IPS-18a (cell line): ENCODE measurements at regions not wholly inside any gene's neighbourhood (a gene's known extent, or its start where the extent isn't known, plus 50 kb on each side); places are given as distances from the start of the nearest gene placed in this dataset.
"Not testable (repeated sequence)": the region's sequence is repeated elsewhere in the genome, so short reads cannot be mapped to it uniquely, and the experiment has no call there.

Experiments
- H3K27ac ChIP-seq: one replicate; pipeline ENCODE4 v1.5.1; 2013; ENCODE audit warnings: low read length
- H3K27me3 ChIP-seq: one replicate; pipeline ENCODE4 v1.6.1; 2013; ENCODE audit warnings: mild to moderate bottlenecking, low read length; ENCODE audit not compliant: control insufficient read depth, insufficient read depth
- H3K36me3 ChIP-seq: one replicate; pipeline ENCODE4 v1.6.1; 2013; ENCODE audit warnings: low read depth, low read length; ENCODE audit not compliant: control insufficient read depth
- H3K4me1 ChIP-seq: one replicate; pipeline ENCODE4 v1.6.1; 2013; ENCODE audit warnings: low read depth, low read length; ENCODE audit not compliant: control insufficient read depth
- H3K4me3 ChIP-seq: one replicate; pipeline ENCODE4 v1.5.1; 2013; ENCODE audit warnings: low read length
- H3K9ac ChIP-seq: one replicate; pipeline ENCODE4 v1.6.1; 2013; ENCODE audit warnings: mild to moderate bottlenecking, low read length, moderate library complexity
- H3K9me3 ChIP-seq: one replicate; pipeline ENCODE4 v1.6.1; 2013; ENCODE audit warnings: low read depth, low read length; ENCODE audit not compliant: control insufficient read depth

DNA sequence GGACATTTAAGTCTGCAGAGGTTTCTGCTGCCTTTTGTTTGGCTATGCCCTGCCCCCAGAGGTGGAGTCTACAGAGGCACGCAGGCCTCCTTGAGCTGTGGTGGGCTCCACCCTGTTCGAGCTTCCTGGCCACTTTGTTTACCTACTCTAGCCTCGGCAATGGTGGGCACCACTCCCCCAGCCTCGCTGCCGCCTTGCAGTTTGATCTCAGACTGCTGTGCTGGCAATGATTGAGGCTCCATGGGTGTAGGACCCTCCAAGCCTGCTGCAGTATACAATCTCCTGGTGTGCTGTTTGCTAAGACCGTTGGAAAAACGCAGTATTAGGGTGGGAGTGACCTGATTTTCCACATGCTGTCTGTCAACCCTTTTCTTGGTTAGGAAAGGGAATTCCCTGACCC, 360.1 kb upstream of the CHORDC1 start:
- H3K9me3 ChIP-seq, result not testable (repeated sequence)

DNA sequence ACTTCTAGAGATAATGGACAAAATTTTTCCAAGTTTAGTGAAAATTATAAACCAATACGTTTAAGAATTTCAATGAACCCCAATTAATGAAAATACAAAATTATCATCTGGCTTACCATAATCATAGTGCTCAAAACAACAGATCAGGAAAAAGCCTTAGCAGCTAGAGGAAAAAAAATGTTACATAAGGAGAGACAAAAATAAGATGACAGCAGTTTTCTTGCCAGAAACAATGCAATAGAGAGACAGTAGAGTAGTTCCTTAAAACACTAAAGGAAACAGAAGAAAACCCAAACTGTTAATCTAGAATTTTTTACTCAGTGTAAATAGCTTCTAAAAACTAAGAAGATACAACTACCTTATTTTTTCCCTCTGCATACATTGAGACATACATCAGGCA, 341.7 kb upstream of the CHORDC1 start:
- Histone ChIP-seq H3K9ac (no peak overlapping the region), H3K9me3 (no peaks in the 10 kb centered on the region), H3K27ac (no peak overlapping the region), H3K4me3 (no peak overlapping the region), H3K36me3 (no peaks in the 10 kb centered on the region), H3K27me3 (no peaks in the 10 kb centered on the region), H3K4me1 (no peaks in the 10 kb centered on the region)

More for the DNA sequence above, 360.1 kb upstream of the CHORDC1 start:
- not testable (repeated sequence) for H3K9ac ChIP-seq, H3K27ac ChIP-seq, H3K27me3 ChIP-seq, H3K4me1 ChIP-seq, H3K36me3 ChIP-seq, H3K4me3 ChIP-seq

DNA sequence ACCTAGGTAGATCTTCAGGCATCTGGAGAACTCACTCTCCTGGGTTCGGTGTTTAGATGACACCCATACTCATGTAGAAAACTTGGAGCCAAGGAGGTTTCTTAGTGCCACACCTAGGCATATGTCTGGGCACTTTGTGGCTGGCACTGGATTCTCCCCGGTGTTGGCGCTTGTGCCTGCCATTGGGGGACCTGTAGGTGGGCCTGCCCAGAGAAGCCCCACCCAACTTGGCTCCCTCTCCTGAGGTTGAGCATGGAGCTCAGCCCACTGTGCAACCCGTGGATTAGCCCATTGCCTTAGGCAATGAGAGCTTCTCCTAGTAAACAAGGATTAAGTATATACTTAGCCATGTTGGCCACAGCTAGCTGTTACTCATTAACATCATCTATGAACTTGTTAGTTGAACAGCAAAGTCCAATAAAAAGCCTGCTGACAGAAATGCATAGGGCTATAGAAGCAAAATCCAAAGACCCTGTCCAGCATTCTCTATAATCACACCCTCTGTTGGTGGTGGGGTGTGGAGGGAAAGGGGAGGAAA, 335.5 kb upstream of the CHORDC1 start:
- H3K4me3 ChIP-seq, result no peak overlapping the region
- H3K4me1 ChIP-seq, result no peaks in the 10 kb centered on the region
- no peaks in the 10 kb centered on the region for H3K36me3 ChIP-seq
- no peaks in the 10 kb centered on the region for H3K27me3 ChIP-seq
- no peaks in the 10 kb centered on the region for H3K9me3 ChIP-seq
- no peak overlapping the region for H3K27ac ChIP-seq
- H3K9ac ChIP-seq, result no peak overlapping the region

DNA sequence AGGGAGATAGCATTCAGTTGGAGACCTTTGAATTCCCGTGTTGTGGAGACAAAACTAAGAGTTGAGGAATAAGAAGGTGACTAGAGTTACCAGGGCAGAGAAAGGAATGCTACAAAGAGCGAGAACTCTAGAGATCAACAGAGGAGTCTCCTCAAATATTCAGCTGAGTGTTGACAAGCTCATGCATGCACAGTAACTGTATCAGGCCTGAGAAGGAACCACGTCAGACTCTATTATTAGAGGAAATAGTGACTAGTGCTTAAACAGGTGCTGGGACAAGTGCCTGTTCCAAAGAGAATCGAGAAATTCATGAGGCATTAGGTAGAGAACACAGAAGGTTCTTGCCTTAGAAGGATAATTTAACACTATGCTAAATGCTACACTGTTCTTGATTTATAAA, 333.8 kb upstream of the CHORDC1 start:
- Histone ChIP-seq H3K36me3 (no peaks in the 10 kb centered on the region), H3K27ac (no peak overlapping the region), H3K4me1 (no peaks in the 10 kb centered on the region), H3K9ac (no peak overlapping the region), H3K27me3 (no peaks in the 10 kb centered on the region), H3K4me3 (no peak overlapping the region), H3K9me3 (no peaks in the 10 kb centered on the region)

DNA sequence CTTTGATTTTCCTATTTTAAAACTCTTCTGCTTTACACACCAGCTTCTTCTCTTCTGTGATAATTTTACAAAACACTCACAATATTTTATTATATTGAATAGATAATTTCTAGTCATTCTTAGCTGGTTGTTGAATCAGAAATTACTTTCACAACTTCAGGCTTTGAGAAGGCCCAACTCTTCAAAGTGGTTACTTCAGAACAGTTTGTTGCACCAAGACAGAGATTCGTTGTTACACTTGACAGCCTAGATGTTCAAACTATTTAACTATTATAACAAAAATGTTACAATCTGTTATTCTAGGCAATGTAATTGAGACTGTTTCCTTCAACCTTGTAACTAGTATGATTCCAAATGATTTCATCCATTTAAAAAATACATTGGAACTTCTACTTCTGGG, 333.2 kb upstream of the CHORDC1 start:
- H3K9ac ChIP-seq, result no peak overlapping the region
- H3K27ac ChIP-seq, result no peak overlapping the region
- H3K27me3 ChIP-seq, result no peaks in the 10 kb centered on the region
- no peak overlapping the region for H3K4me3 ChIP-seq
- no peaks in the 10 kb centered on the region for H3K9me3 ChIP-seq
- H3K36me3 ChIP-seq, result no peaks in the 10 kb centered on the region
- no peaks in the 10 kb centered on the region for H3K4me1 ChIP-seq

DNA sequence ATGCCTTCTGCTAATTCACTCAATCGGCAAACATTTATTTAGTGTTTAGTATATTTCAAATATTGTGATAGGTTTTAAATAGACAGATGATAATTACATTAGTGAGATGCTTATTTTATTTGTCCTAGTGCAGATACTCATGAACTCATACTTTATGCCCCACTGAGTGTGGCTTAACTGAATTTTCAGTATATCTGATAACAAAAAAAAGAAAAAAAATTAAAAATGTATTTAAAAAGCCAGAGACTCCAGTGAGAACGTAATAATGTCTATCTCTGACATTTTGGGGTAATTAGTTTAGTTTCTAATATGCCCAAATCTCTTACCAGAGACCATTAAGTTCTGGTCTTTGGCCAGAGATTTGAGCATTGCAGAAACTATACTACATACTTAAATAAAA, 332.6 kb upstream of the CHORDC1 start:
- H3K27me3 ChIP-seq, result no peaks in the 10 kb centered on the region
- no peaks in the 10 kb centered on the region for H3K36me3 ChIP-seq
- H3K4me1 ChIP-seq, result no peaks in the 10 kb centered on the region
- no peak overlapping the region for H3K9ac ChIP-seq
- no peaks in the 10 kb centered on the region for H3K9me3 ChIP-seq
- H3K27ac ChIP-seq, result no peak overlapping the region
- H3K4me3 ChIP-seq, result no peak overlapping the region

DNA sequence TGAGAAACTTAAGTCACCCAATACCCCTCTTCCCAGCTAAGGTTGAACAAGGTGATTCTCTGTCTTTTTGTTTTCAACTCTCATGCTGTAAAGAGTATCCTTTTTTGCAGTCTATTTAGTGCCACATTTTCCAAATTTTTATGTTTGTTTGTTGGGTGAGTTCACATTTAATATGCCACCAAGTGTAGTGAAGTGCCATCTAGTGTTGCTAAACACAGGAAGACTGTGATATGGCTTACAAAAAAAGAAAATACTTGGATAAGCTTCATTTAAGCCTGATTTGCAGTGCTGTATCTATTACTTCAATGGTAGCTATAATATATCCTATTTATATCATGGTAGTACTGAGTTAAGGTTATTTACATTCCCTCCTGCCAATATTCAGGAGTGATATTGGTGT, 319.2 kb upstream of the CHORDC1 start:
- Histone ChIP-seq H3K4me3 (no peak overlapping the region), H3K27me3 (no peaks in the 10 kb centered on the region), H3K9me3 (no peaks in the 10 kb centered on the region), H3K36me3 (no peaks in the 10 kb centered on the region), H3K9ac (no peak overlapping the region), H3K27ac (no peak overlapping the region), H3K4me1 (peaks cover 5% of the 10 kb centered on the region)

DNA sequence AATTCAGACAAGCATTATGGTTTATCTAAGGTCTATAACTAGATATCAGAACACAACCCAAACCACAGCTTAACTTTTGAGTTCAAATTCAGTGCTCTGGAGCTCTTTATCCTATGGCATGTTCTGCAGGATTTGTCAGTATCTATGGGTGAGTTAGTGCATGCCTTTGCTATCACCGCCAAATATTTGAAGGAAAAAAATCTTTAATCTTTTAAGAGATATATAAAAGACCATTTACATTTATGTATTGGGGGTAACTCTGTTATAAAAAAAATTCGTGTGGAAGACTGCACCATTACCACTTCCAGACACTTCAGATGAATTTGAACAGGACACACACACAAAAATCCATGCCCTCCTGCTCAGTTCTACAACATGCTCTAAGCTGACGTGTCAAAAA, 313.5 kb upstream of the CHORDC1 start:
- H3K27ac ChIP-seq, result no peak overlapping the region
- H3K4me3 ChIP-seq, result no peak overlapping the region
- H3K27me3 ChIP-seq, result no peaks in the 10 kb centered on the region
- H3K9ac ChIP-seq, result no peak overlapping the region
- H3K4me1 ChIP-seq, result peaks cover 12% of the 10 kb centered on the region
- H3K9me3 ChIP-seq, result no peaks in the 10 kb centered on the region
- no peaks in the 10 kb centered on the region for H3K36me3 ChIP-seq

DNA sequence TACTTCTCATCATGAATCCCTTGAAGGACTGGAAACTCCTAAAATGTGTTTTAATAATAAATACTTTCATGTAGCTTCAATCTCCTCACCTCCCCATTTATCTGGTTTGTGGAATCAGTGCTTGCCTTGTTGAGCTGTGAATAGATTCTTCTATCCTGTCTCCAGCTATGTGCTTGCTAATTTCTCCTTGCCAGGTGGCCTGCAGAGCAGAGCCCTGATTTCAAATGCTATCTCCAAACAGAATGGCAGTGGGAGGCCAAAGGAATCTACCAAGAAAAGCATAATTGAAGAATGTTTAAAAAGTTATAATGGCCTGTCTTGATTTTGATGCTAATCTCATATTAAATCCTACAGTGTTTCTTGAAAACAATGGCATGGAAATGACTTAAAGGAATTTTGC, 309.3 kb upstream of the CHORDC1 start:
- Histone ChIP-seq H3K36me3 (no peaks in the 10 kb centered on the region), H3K9me3 (no peaks in the 10 kb centered on the region), H3K9ac (no peak overlapping the region), H3K4me1 (peaks cover 6% of the 10 kb centered on the region), H3K4me3 (no peak overlapping the region), H3K27ac (no peak overlapping the region), H3K27me3 (no peaks in the 10 kb centered on the region)

DNA sequence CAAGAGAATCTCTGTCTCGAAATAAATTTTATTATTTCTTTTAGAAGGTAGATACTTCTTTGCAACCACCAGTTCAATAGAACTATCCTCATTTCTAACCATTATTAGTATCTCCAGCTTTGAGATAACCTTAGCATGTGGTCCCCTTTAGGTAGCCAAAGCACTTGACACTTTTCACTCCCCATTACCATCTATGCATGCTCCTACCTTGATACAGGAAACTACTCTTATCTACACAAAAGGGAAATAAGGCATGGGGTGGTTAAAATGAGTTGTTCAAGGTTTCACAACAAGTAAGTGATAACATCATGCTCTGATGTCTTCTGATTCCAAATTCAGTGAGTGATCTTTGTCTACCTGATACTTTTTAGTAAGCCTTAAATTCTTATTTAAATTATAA, 308.2 kb upstream of the CHORDC1 start:
- peaks cover 6% of the 10 kb centered on the region for H3K4me1 ChIP-seq
- no peaks in the 10 kb centered on the region for H3K27me3 ChIP-seq
- no peak overlapping the region for H3K27ac ChIP-seq
- H3K36me3 ChIP-seq, result no peaks in the 10 kb centered on the region
- H3K4me3 ChIP-seq, result no peak overlapping the region
- H3K9me3 ChIP-seq, result no peaks in the 10 kb centered on the region
- H3K9ac ChIP-seq, result no peak overlapping the region

DNA sequence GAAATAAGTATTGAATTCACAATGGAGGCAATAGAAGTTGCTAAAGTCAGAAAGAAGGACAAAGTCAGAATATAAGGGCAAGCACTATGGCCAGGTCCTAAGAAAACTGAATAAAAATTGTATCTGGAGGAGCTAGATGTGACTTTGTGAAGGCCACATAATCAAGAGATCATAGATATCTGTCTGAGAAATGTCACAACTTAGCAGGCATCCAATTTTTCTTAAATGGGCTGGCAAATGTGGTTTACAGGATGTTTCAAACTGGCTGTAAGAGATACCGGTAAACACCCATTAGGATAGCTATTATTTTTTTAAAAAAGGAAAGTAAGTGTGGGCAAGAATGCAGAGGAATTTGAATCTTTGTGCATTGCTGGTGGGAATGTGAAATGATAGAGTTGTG, 303.1 kb upstream of the CHORDC1 start:
- no peaks in the 10 kb centered on the region for H3K27me3 ChIP-seq
- no peaks in the 10 kb centered on the region for H3K9me3 ChIP-seq
- no peaks in the 10 kb centered on the region for H3K36me3 ChIP-seq
- no peak overlapping the region for H3K4me3 ChIP-seq
- H3K27ac ChIP-seq, result no peak overlapping the region
- no peak overlapping the region for H3K9ac ChIP-seq
- no peaks in the 10 kb centered on the region for H3K4me1 ChIP-seq

DNA sequence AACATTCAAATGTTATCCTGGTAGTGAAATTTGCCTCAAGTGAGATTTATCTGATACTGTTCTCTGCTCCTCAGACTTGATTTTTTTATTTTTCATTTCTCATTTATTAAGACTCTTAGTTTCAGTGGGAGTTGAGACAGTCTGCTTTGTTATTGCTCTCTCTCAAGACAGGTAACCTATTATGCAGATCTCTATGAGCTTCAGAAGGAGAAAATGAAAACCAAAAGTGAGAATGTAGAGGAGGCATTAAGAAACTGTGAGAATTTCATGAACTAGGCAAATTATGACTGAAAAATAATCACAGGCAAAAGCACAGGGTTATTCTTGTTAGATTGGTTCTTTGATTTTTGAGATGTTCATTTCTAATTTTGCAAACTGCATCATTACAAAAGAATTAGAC, 290.0 kb upstream of the CHORDC1 start:
- no peaks in the 10 kb centered on the region for H3K36me3 ChIP-seq
- H3K27ac ChIP-seq, result no peak overlapping the region
- no peaks in the 10 kb centered on the region for H3K4me1 ChIP-seq
- no peaks in the 10 kb centered on the region for H3K9me3 ChIP-seq
- H3K4me3 ChIP-seq, result no peak overlapping the region
- H3K9ac ChIP-seq, result no peak overlapping the region
- no peaks in the 10 kb centered on the region for H3K27me3 ChIP-seq
